Esophagus muscularis mucosa (tissue), 4 donors: ENCODE measurements at regions not wholly inside any gene's neighbourhood (a gene's known extent, or its start where the extent isn't known, plus 50 kb on each side); places are given as distances from the start of the nearest gene placed in this dataset.

Experiments
- DNase-seq: peaks from one replicate; pipeline ENCODE4 v3.0.0-alpha.2; 2017; ENCODE audit errors: extremely low spot score
- H3K27ac ChIP-seq, 4 donors: fragments of 200-600 bp; sonication (generic); replicated peaks in 1 of 4; 1 replicate in 3 of 4; 2 replicates in 1 of 4; pipeline ENCODE4 v1.5.1; 2016 to 2019; ENCODE audit warnings: mild to moderate bottlenecking in 1 of 4
- H3K27me3 ChIP-seq, 4 donors: fragments of 200-600 bp; sonication (generic); one replicate each; pipeline versions ENCODE4 v1.5.1 to v1.6.0; 2016 to 2019
- H3K36me3 ChIP-seq, 4 donors: fragments of 200-600 bp; sonication (generic); one replicate each; pipeline ENCODE4 v1.5.1; 2016 to 2019
- H3K4me1 ChIP-seq, 4 donors: fragments of 200-600 bp; sonication (generic); one replicate each; pipeline ENCODE4 v1.5.1; 2016 to 2019
- H3K4me3 ChIP-seq, 4 donors: fragments of 200-600 bp; sonication (generic); 1 replicate in 2 of 4; 2 replicates in 2 of 4; pipeline ENCODE4 v1.5.1; 2016 to 2019; ENCODE audit warnings: mild to moderate bottlenecking in 4 of 4, moderate library complexity in 1 of 4
- H3K9me3 ChIP-seq, 4 donors: fragments of 200-600 bp; sonication (generic); 1 replicate in 3 of 4; 2 replicates in 1 of 4; pipeline ENCODE4 v1.5.1; 2016 to 2019
- CTCF ChIP-seq, 3 experiments: fragments of 200-600 bp in 2 of 3; fragments of 450-650 bp in 1 of 3; sonication (generic) in 2 of 3; IDR thresholded peaks; one replicate each; pipeline ENCODE4 v1.5.1; 2017 to 2019; ENCODE audit warnings: antibody characterized with exemption in 3 of 3, mild to moderate bottlenecking in 2 of 3, moderate library complexity in 1 of 3
- EP300 ChIP-seq: sonication (generic); formaldehyde crosslinking; IDR thresholded peaks from one replicate; pipeline ENCODE4 v1.6.1; 2017; ENCODE audit warnings: antibody characterized with exemption
- POLR2A ChIP-seq: fragments of 450-650 bp; IDR thresholded peaks from one replicate; pipeline ENCODE4 v1.6.1; 2017; ENCODE audit warnings: antibody characterized with exemption, moderate library complexity, mild to moderate bottlenecking, low read depth
- POLR2AphosphoS5 ChIP-seq, 2 donors: sonication (generic); formaldehyde crosslinking; IDR thresholded peaks; one replicate each; pipeline ENCODE4 v1.6.1; 2017; ENCODE audit warnings: antibody characterized with exemption in 2 of 2
- WGBS: methylation state at CpG from one replicate; pipeline ENCODE4 v1.1.5; 2018; 5-methylcytosine and 5-hydroxymethylcytosine counted together
- intact Hi-C: fragments of 100-400 bp; cut with DNase I; formaldehyde crosslinking; loops from one replicate; pipeline ENCODE4 v1.15.1; 2023

- no peak overlapping the region for H3K4me3 ChIP-seq
- no peak overlapping the region for H3K27ac ChIP-seq
- no peaks in the 10 kb centered on the region for H3K27me3 ChIP-seq
- H3K4me1 ChIP-seq, result no peaks in the 10 kb centered on the region
- no peaks in the 10 kb centered on the region for H3K36me3 ChIP-seq
- DNase-seq, result no peak
- H3K9me3 ChIP-seq, result no peaks in the 10 kb centered on the region
- no peak for TF ChIP-seq CTCF (IDR thresholded peaks at IDR 0.05)
- no peak for TF ChIP-seq EP300
- no peak for TF ChIP-seq POLR2A
- no peak for TF ChIP-seq POLR2AphosphoS5 (IDR thresholded peaks at IDR 0.05)
- 67% methylated on average over 1 of the region's 1 CpG for WGBS
- intact Hi-C loops, result loop anchor here (10.0 kb wide), 1 partner anchor 424 kb away; the partner anchor contains the start of gene BMP4
These were observed 378.0 kb upstream of the DDHD1 start for GRCh38 chr14:53531156-53531555.

- H3K27ac ChIP-seq, result no peak overlapping the region
- H3K36me3 ChIP-seq, result no peaks in the 10 kb centered on the region
- no peaks in the 10 kb centered on the region for H3K27me3 ChIP-seq
- DNase-seq, result no peak
- H3K9me3 ChIP-seq, result no peaks in the 10 kb centered on the region
- 77% methylated on average over 3 of the region's 3 CpGs for WGBS
- H3K4me3 ChIP-seq, result no peak overlapping the region
- intact Hi-C loops, result no loop called here
- no peaks in the 10 kb centered on the region for H3K4me1 ChIP-seq
- TF ChIP-seq CTCF (IDR thresholded peaks at IDR 0.05) (no peak), POLR2A (no peak), EP300 (no peak), POLR2AphosphoS5 (IDR thresholded peaks at IDR 0.05) (no peak)
These were observed 376.4 kb upstream of the DDHD1 start for GRCh38 chr14:53529519-53529918.

- H3K4me1 ChIP-seq, result no peaks in the 10 kb centered on the region
- TF ChIP-seq POLR2A (no peak), CTCF (IDR thresholded peaks at IDR 0.05) (no peak), POLR2AphosphoS5 (IDR thresholded peaks at IDR 0.05) (no peak), EP300 (no peak)
- H3K27ac ChIP-seq, result no peak overlapping the region
- no peaks in the 10 kb centered on the region for H3K36me3 ChIP-seq
- intact Hi-C loops, result no loop called here
- WGBS, result 86% methylated on average over 2 of the region's 2 CpGs
- H3K27me3 ChIP-seq, result no peaks in the 10 kb centered on the region
- no peak overlapping the region for H3K4me3 ChIP-seq
- H3K9me3 ChIP-seq, result no peaks in the 10 kb centered on the region
- no peak for DNase-seq
These were observed 375.1 kb upstream of the DDHD1 start for GRCh38 chr14:53528185-53528671.

- no peak for DNase-seq
- no peaks in the 10 kb centered on the region for H3K9me3 ChIP-seq
- TF ChIP-seq POLR2A (no peak), EP300 (no peak), POLR2AphosphoS5 (IDR thresholded peaks at IDR 0.05) (no peak), CTCF (IDR thresholded peaks at IDR 0.05) (no peak)
- H3K4me3 ChIP-seq, result no peak overlapping the region
- 100% methylated on average over 2 of the region's 3 CpGs for WGBS
- no peak overlapping the region for H3K27ac ChIP-seq
- intact Hi-C loops, result no loop called here
- H3K36me3 ChIP-seq, result no peaks in the 10 kb centered on the region
- no peaks in the 10 kb centered on the region for H3K4me1 ChIP-seq
- no peaks in the 10 kb centered on the region for H3K27me3 ChIP-seq
These were observed 373.1 kb upstream of the DDHD1 start for GRCh38 chr14:53526200-53526599.

GRCh38 chr14:53525608-53526007 lies 372.5 kb upstream of the DDHD1 start:
- DNase-seq, result no peak
- intact Hi-C loops, result no loop called here
- Histone ChIP-seq H3K36me3 (no peaks in the 10 kb centered on the region), H3K4me3 (no peak overlapping the region), H3K27me3 (no peaks in the 10 kb centered on the region), H3K4me1 (no peaks in the 10 kb centered on the region), H3K9me3 (no peaks in the 10 kb centered on the region), H3K27ac (no peak overlapping the region)
- 85% methylated on average over 2 of the region's 2 CpGs for WGBS
- TF ChIP-seq POLR2A (no peak), CTCF (IDR thresholded peaks at IDR 0.05) (no peak), EP300 (no peak), POLR2AphosphoS5 (IDR thresholded peaks at IDR 0.05) (no peak)
